Progenitor cell of endocrine pancreas (in vitro differentiated cells): ENCODE measurements at regions not wholly inside any gene's neighbourhood (a gene's known extent, or its start where the extent isn't known, plus 50 kb on each side); places are given as distances from the start of the nearest gene placed in this dataset.
"Not testable (repeated sequence)": the region's sequence is repeated elsewhere in the genome, so short reads cannot be mapped to it uniquely, and the experiment has no call there.

Experiments
- DNase-seq: peaks from one replicate; pipeline ENCODE4 v3.0.0; 2021; ENCODE audit warnings: low spot score; ENCODE audit not compliant: unreplicated experiment
- H3K27ac Mint-ChIP-seq: 2 replicates; pipeline ENCODE4 v1.8.0; 2021; ENCODE audit warnings: mild to moderate bottlenecking, moderate library complexity, mixed read lengths
- H3K27me3 Mint-ChIP-seq: 2 replicates; pipeline ENCODE4 v1.8.0; 2021; ENCODE audit warnings: mixed read lengths
- H3K36me3 Mint-ChIP-seq: 2 replicates; pipeline ENCODE4 v1.8.0; 2022; ENCODE audit warnings: mixed read lengths; ENCODE audit not compliant: insufficient read depth
- H3K4me1 Mint-ChIP-seq: 2 replicates; pipeline ENCODE4 v1.8.0; 2021; ENCODE audit warnings: low read depth, mixed read lengths
- H3K4me3 Mint-ChIP-seq: 2 replicates; pipeline ENCODE4 v1.8.0; 2021; ENCODE audit warnings: low read depth, mild to moderate bottlenecking, moderate library complexity, mixed read lengths
- H3K9me3 Mint-ChIP-seq: 2 replicates; pipeline ENCODE4 v1.8.0; 2021; ENCODE audit warnings: low read depth, mixed read lengths
- TF ChIP-seq, protein P1 (sequence below): fragments of 200-600 bp; sonication (generic); IDR thresholded peaks from one replicate; pipeline ENCODE4 v1.5.0; 2021; ENCODE audit warnings: antibody characterized with exemption, mild to moderate bottlenecking; ENCODE audit not compliant: unreplicated experiment

DNA sequence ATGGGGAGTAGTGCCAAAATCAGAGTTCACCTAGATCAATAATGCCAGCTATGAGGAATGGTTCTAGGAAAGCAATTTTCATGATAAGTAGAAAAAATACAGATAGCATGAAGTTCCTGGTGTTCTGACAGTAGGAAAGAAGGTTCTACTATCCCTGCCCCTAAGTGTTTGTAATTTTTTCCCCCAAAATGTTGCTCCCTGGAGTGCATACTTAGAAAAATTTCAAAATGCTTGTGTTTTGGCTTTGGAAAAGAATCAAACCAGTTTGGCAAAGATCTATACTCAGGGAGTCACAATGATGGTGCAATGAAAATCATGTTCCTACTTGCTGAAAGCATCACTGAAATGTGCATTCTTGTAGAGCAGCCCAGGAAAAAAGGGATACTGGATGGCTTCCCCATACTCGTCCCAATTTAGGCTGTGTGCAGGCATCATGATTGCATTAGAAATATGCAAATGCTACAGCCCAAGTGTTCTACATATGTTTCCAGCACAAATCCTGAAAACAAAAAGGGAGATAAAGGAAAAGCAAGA, 74.7 kb downstream of the LPAR4 start:
- no peak overlapping the region for H3K4me3 Mint-ChIP-seq
- no peaks in the 10 kb centered on the region for H3K4me1 Mint-ChIP-seq
- TF ChIP-seq, protein P1, sequence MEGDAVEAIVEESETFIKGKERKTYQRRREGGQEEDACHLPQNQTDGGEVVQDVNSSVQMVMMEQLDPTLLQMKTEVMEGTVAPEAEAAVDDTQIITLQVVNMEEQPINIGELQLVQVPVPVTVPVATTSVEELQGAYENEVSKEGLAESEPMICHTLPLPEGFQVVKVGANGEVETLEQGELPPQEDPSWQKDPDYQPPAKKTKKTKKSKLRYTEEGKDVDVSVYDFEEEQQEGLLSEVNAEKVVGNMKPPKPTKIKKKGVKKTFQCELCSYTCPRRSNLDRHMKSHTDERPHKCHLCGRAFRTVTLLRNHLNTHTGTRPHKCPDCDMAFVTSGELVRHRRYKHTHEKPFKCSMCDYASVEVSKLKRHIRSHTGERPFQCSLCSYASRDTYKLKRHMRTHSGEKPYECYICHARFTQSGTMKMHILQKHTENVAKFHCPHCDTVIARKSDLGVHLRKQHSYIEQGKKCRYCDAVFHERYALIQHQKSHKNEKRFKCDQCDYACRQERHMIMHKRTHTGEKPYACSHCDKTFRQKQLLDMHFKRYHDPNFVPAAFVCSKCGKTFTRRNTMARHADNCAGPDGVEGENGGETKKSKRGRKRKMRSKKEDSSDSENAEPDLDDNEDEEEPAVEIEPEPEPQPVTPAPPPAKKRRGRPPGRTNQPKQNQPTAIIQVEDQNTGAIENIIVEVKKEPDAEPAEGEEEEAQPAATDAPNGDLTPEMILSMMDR, result no peak
- no peak overlapping the region for H3K27ac Mint-ChIP-seq
- DNase-seq, result no peak
- H3K9me3 Mint-ChIP-seq, result peaks cover 20% of the 10 kb centered on the region
- no peaks in the 10 kb centered on the region for H3K36me3 Mint-ChIP-seq
- H3K27me3 Mint-ChIP-seq, result no peaks in the 10 kb centered on the region

DNA sequence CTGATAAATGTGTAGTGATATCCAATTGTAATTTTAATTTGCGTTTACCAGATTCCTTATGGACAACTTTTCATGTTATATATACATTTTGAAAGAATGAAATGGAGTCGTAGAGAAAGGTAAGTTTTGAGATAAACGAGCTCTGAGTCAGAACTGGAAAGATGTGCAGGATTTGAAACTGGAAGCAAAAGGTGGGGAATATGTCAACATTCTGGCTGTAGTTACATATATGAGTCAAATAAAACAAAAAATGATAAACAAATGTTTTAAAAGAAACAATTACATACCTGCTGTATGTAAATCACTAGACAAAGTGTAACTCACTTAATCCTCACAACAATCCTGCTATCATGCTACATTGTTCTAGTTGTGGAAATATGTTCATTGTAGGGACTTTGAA, 84.0 kb downstream of the LPAR4 start:
- DNase-seq, result no peak
- H3K36me3 Mint-ChIP-seq, result no peaks in the 10 kb centered on the region
- H3K27ac Mint-ChIP-seq, result no peak overlapping the region
- H3K27me3 Mint-ChIP-seq, result no peaks in the 10 kb centered on the region
- H3K4me1 Mint-ChIP-seq, result no peaks in the 10 kb centered on the region
- H3K4me3 Mint-ChIP-seq, result no peak overlapping the region
- H3K9me3 Mint-ChIP-seq, result peaks cover 17% of the 10 kb centered on the region
- TF ChIP-seq, protein P1, result no peak

DNA sequence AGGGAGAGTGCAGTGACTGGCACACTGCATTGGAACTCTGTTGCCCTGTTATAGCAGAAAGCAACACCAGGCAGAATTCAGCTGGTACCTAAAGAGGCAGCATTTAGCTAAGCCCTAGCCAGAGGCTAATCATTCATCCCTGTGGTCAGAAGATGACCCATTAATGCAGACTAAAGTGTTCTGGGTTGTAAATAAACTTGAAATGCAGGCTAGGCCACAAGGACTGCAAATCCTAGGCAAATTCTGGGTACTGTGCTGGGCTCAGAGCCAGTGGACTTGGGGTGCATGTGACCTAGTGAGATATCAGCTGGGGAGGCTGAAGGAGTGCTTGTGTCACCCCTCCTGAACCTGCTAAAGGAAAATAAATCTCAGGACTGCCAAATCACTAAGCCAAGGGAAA, 91.2 kb downstream of the LPAR4 start:
- Mint-ChIP-seq H3K9me3 (peaks cover 13% of the 10 kb centered on the region), H3K27ac (no peak overlapping the region), H3K27me3 (no peaks in the 10 kb centered on the region), H3K4me3 (no peak overlapping the region), H3K36me3 (no peaks in the 10 kb centered on the region), H3K4me1 (no peaks in the 10 kb centered on the region)
- TF ChIP-seq, protein P1, result no peak
- no peak for DNase-seq

DNA sequence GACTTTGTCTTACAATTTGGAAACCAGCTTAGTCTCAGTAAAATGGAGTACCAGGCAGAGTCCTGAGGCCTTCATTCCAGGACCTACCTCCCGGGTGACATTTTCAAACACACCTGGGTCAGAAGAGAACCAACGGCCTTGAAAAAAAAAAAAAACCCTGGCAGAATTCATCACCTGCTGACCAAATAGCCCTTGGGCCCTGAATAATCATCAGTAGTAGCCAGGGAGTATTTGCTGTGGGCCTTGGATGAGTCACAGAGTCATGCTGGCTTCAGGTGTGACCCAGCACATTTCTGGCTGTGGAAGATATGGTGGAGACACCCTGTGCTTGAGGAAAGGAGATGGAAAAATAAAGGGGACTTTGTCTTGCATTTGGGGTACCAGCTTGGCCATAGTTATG, 92.2 kb downstream of the LPAR4 start:
- H3K36me3 Mint-ChIP-seq, result no peaks in the 10 kb centered on the region
- TF ChIP-seq, protein P1, result no peak
- no peaks in the 10 kb centered on the region for H3K27me3 Mint-ChIP-seq
- H3K4me1 Mint-ChIP-seq, result no peaks in the 10 kb centered on the region
- H3K9me3 Mint-ChIP-seq, result peaks cover 13% of the 10 kb centered on the region
- H3K27ac Mint-ChIP-seq, result no peak overlapping the region
- DNase-seq, result no peak
- H3K4me3 Mint-ChIP-seq, result no peak overlapping the region

DNA sequence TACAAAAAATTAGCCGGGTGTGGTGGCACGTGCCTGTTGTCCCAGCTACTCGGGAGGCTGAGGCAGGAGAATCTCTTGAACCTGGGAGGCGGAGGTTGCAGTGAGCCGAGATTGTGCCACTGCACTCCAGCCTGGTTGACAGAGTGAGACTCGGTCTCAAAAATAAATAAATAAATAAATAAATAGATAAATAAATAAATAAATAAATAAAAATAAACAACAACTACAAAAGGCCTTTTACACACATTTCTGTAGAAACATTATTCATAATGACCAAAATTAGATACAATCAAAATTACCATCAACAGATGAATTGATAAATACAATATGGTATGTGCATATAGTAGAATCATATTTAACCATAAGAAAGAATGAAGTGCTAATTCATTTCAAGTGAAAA, 96.7 kb downstream of the LPAR4 start:
- H3K4me3 Mint-ChIP-seq, H3K27ac Mint-ChIP-seq, H3K36me3 Mint-ChIP-seq, H3K27me3 Mint-ChIP-seq, H3K4me1 Mint-ChIP-seq, DNase-seq: not testable (repeated sequence)
- peaks cover 14% of the 10 kb centered on the region for H3K9me3 Mint-ChIP-seq

DNA sequence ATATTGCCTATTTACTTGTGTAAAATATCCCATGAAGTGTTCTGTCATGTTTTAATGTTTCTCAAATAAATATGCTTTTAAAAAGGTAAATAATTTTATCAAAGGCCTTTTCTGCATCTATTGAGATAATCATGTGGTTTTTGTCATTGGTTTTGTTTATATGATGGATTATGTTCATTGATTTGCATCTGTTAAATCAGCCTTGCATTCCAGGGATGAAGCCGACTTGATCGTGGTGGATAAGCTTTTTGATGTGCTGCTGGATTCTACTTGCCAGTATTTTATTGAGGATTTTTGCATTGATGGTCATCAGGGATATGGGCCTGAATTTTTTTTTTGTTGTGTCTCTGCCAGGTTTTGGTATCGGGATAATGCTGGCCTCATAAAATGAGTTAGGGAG, 63.9 kb upstream of the P2RY10 start:
- not testable (repeated sequence) for DNase-seq, H3K4me3 Mint-ChIP-seq, H3K27me3 Mint-ChIP-seq, H3K36me3 Mint-ChIP-seq, H3K4me1 Mint-ChIP-seq, H3K27ac Mint-ChIP-seq
- H3K9me3 Mint-ChIP-seq, result peaks cover 49% of the 10 kb centered on the region
